Vagina (tissue), 2 donors: ENCODE measurements at regions not wholly inside any gene's neighbourhood (a gene's known extent, or its start where the extent isn't known, plus 50 kb on each side); places are given as distances from the start of the nearest gene placed in this dataset.

Source experiments
- DNase-seq, 2 donors: peaks; one replicate each; pipeline ENCODE4 v3.0.0-alpha.2; 2017; ENCODE audit errors: extremely low spot score in 2 of 2
- H3K27ac ChIP-seq: fragments of 200-600 bp; sonication (generic); one replicate; pipeline ENCODE4 v1.5.1; 2019
- H3K27me3 ChIP-seq: fragments of 200-600 bp; sonication (generic); one replicate; pipeline ENCODE4 v1.5.1; 2019
- H3K36me3 ChIP-seq, 2 donors: fragments of 200-600 bp; sonication (generic); one replicate each; pipeline ENCODE4 v1.5.1; 2017 to 2019
- H3K4me1 ChIP-seq: fragments of 200-600 bp; sonication (generic); one replicate; pipeline ENCODE4 v1.5.1; 2019
- H3K4me3 ChIP-seq, 2 donors: fragments of 200-600 bp; sonication (generic); 1 replicate in 1 of 2; 2 replicates in 1 of 2; pipeline ENCODE4 v1.5.1; 2016 to 2019
- H3K9me3 ChIP-seq: fragments of 200-600 bp; sonication (generic); one replicate; pipeline ENCODE4 v1.5.1; 2019
- CTCF ChIP-seq, 3 experiments: fragments of 450-650 bp in 2 of 3; fragments of 200-600 bp in 1 of 3; sonication (generic) in 1 of 3; IDR thresholded peaks; one replicate each; pipeline ENCODE4 v1.5.1; 2017 to 2019; ENCODE audit warnings: antibody characterized with exemption in 3 of 3, mild to moderate bottlenecking in 2 of 3, moderate library complexity in 2 of 3
- POLR2A ChIP-seq, 2 donors: fragments of 450-650 bp; IDR thresholded peaks; one replicate each; pipeline ENCODE4 v1.6.1; 2017; ENCODE audit warnings: antibody characterized with exemption in 2 of 2, mild to moderate bottlenecking in 2 of 2, moderate library complexity in 2 of 2
- POLR2AphosphoS5 ChIP-seq, 2 donors: sonication (generic); formaldehyde crosslinking; IDR thresholded peaks; one replicate each; pipeline ENCODE4 v1.9.0; 2017; ENCODE audit warnings: antibody characterized with exemption in 2 of 2, mild to moderate bottlenecking in 2 of 2, low read depth in 1 of 2; ENCODE audit not compliant: insufficient read depth in 1 of 2
- intact Hi-C: fragments of 100-400 bp; cut with DNase I; formaldehyde crosslinking; loops from one replicate; pipeline ENCODE4 v1.15.1; 2023

- Histone ChIP-seq H3K4me3 (no peak overlapping the region), H3K27ac (no peak overlapping the region), H3K4me1 (no peaks in the 10 kb centered on the region), H3K9me3 (no peaks in the 10 kb centered on the region), H3K36me3 (no peaks in the 10 kb centered on the region), H3K27me3 (no peaks in the 10 kb centered on the region)
- TF ChIP-seq POLR2A (IDR thresholded peaks at IDR 0.05) (no peak), CTCF (IDR thresholded peaks at IDR 0.05) (no peak), POLR2AphosphoS5 (IDR thresholded peaks at IDR 0.05; ENCODE audit: insufficient read depth in 1 of 2, low read depth in 1 of 2) (no peak)
- intact Hi-C loops: no loop called here
- DNase-seq: no peak
Observed at GRCh38 chr5:166899343-166899742, 1392.1 kb upstream of the WWC1 start.

- intact Hi-C loops: no loop called here
- Histone ChIP-seq H3K4me3 (no peak overlapping the region), H3K9me3 (no peaks in the 10 kb centered on the region), H3K4me1 (no peaks in the 10 kb centered on the region), H3K27ac (no peak overlapping the region), H3K27me3 (no peaks in the 10 kb centered on the region), H3K36me3 (no peaks in the 10 kb centered on the region)
- no peak for DNase-seq
- TF ChIP-seq POLR2AphosphoS5 (IDR thresholded peaks at IDR 0.05; ENCODE audit: insufficient read depth in 1 of 2, low read depth in 1 of 2) (no peak), CTCF (IDR thresholded peaks at IDR 0.05) (no peak), POLR2A (IDR thresholded peaks at IDR 0.05) (no peak)
Observed at GRCh38 chr5:166904571-166904970, 1386.9 kb upstream of the WWC1 start.

- H3K4me3 ChIP-seq: no peak overlapping the region
- no peaks in the 10 kb centered on the region for H3K36me3 ChIP-seq
- no peaks in the 10 kb centered on the region for H3K4me1 ChIP-seq
- intact Hi-C loops: no loop called here
- no peak for DNase-seq
- no peaks in the 10 kb centered on the region for H3K9me3 ChIP-seq
- H3K27me3 ChIP-seq: no peaks in the 10 kb centered on the region
- H3K27ac ChIP-seq: no peak overlapping the region
- TF ChIP-seq POLR2A (IDR thresholded peaks at IDR 0.05): no peak
- TF ChIP-seq CTCF (IDR thresholded peaks at IDR 0.05): no peak
- no peak for TF ChIP-seq POLR2AphosphoS5 (IDR thresholded peaks at IDR 0.05; ENCODE audit: insufficient read depth in 1 of 2, low read depth in 1 of 2)
Observed at GRCh38 chr5:166906991-166907713, 1384.3 kb upstream of the WWC1 start.

- TF ChIP-seq POLR2A (IDR thresholded peaks at IDR 0.05): no peak
- no peak for TF ChIP-seq CTCF (IDR thresholded peaks at IDR 0.05)
- no peak for TF ChIP-seq POLR2AphosphoS5 (IDR thresholded peaks at IDR 0.05; ENCODE audit: insufficient read depth in 1 of 2, low read depth in 1 of 2)
- intact Hi-C loops: no loop called here
- no peaks in the 10 kb centered on the region for H3K9me3 ChIP-seq
Observed at GRCh38 chr5:166909040-166909439, 1382.4 kb upstream of the WWC1 start.

GRCh38 chr5:166909926-166910325, 1381.5 kb upstream of the WWC1 start:
- no peaks in the 10 kb centered on the region for H3K27me3 ChIP-seq
- H3K9me3 ChIP-seq: no peaks in the 10 kb centered on the region
- intact Hi-C loops: no loop called here
- no peak overlapping the region for H3K27ac ChIP-seq
- H3K4me3 ChIP-seq: no peak overlapping the region
- H3K4me1 ChIP-seq: no peaks in the 10 kb centered on the region
- no peak for DNase-seq
- H3K36me3 ChIP-seq: no peaks in the 10 kb centered on the region
- TF ChIP-seq POLR2A (IDR thresholded peaks at IDR 0.05): no peak
- TF ChIP-seq CTCF (IDR thresholded peaks at IDR 0.05): no peak
- TF ChIP-seq POLR2AphosphoS5 (IDR thresholded peaks at IDR 0.05; ENCODE audit: insufficient read depth in 1 of 2, low read depth in 1 of 2): no peak

More at GRCh38 chr5:166909040-166909439, 1382.4 kb upstream of the WWC1 start:
- DNase-seq: no peak
- no peaks in the 10 kb centered on the region for H3K4me1 ChIP-seq
- no peak overlapping the region for H3K4me3 ChIP-seq
- H3K36me3 ChIP-seq: no peaks in the 10 kb centered on the region
- H3K27me3 ChIP-seq: no peaks in the 10 kb centered on the region
- H3K27ac ChIP-seq: no peak overlapping the region
